ENCODE measurements at regions not wholly inside any gene's neighbourhood (a gene's known extent, or its start where the extent isn't known, plus 50 kb on each side); places are given as distances from the start of the nearest gene placed in this dataset.

- TF ChIP-seq ZNF8 (CRISPR knock-in tag; IDR thresholded peaks at IDR 0.05) (no peak), CSRNP3 (CRISPR knock-in tag; IDR thresholded peaks at IDR 0.05) (no peak)
Observed at GRCh38 chr6:166853371-166854325, 102.7 kb downstream of the RNASET2 start.

Data from SK-N-SH treated with all-trans-retinoic acid at 6 μM for 48 hours (cell line).